ENCODE measurements at regions not wholly inside any gene's neighbourhood (a gene's known extent, or its start where the extent isn't known, plus 50 kb on each side); places are given as distances from the start of the nearest gene placed in this dataset.

DNA sequence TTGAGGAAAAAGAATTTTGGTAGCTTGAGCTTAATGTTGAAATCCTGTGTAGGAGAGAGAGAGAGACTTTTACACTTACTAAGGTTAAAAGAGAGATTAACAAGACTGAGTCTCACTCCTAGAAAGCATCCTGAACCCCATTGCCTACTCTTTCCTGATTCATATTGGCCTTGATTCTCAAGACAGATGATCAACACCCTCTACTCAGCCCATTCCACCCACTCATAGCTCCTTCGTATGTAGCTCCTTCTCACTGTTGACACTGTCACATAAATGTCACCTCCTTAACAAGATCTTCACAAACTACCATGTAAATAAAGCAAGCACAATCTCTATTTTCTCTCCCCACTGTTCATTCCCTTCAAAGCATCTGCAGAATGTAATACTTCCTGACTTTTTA lies 574.6 kb upstream of the LMCD1 start:
- Histone ChIP-seq H3K9me3 (no peaks in the 10 kb centered on the region), H3K36me3 (no peaks in the 10 kb centered on the region), H3K27me3 (no peaks in the 10 kb centered on the region), H3K4me3 (no peak overlapping the region), H3K4me1 (no peaks in the 10 kb centered on the region), H3K27ac (no peak overlapping the region)
- TF ChIP-seq CTCF (IDR thresholded peaks at IDR 0.05), result no peak
- no peak for DNase-seq
- intact Hi-C loops (cut with DNase I; ENCODE audit: low total_unique reads), result no loop called here

DNA sequence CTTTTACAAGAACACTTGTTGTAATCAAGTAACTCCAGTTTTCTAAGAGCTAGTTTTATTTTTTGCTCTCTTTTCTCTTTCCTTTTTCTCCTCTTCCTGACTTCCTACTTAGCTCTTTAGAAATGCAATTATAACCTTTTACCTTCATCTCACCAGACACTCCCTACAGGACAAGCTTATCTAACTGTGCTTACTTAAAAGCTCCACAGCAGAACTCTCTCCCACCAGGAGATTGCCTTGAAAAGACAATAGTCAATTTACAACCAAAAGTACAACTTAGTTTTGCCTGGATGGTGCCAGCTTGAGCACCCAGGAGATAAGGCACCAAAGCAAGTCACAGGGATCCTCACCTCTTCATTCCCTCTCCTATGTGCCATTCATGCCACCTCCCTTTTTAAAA lies 573.8 kb upstream of the LMCD1 start:
- no peak overlapping the region for H3K4me3 ChIP-seq

DNA sequence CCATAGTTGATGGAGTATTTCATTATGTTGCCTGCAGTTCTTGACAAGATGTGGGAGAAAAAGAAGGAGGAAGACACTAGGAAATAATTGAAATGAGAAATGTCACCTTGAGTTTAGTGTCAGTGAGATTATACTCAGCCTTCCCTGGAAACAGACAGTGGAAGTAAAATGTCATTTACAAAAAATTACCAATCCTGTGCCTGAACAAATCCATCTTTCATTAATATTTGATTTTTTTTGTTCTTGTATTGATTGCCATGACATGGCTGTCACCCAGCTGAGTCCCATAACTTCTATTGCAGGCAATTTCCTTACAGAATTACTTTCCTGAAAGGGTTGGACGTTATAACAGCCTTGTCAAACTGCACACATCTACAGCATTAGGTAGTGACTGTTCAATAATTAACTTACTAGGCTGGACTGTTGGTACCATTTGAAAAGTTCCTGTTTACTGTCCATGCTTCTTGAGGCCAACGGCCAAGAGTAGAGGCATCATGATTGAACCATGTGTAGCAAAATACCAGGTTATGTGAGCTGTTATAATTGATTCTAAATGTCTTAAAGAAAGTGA lies 572.2 kb upstream of the LMCD1 start:
- Histone ChIP-seq H3K27me3 (no peaks in the 10 kb centered on the region), H3K9me3 (no peaks in the 10 kb centered on the region), H3K36me3 (no peaks in the 10 kb centered on the region), H3K27ac (no peak overlapping the region), H3K4me1 (no peaks in the 10 kb centered on the region), H3K4me3 (no peak overlapping the region)
- no peak for DNase-seq
- intact Hi-C loops (cut with DNase I; ENCODE audit: low total_unique reads), result no loop called here
- no peak for TF ChIP-seq CTCF (IDR thresholded peaks at IDR 0.05)

More for the DNA sequence above, 573.8 kb upstream of the LMCD1 start:
- H3K4me1 ChIP-seq, result no peaks in the 10 kb centered on the region
- DNase-seq, result no peak
- no peaks in the 10 kb centered on the region for H3K36me3 ChIP-seq
- H3K27ac ChIP-seq, result no peak overlapping the region
- H3K27me3 ChIP-seq, result no peaks in the 10 kb centered on the region
- no peak for TF ChIP-seq CTCF (IDR thresholded peaks at IDR 0.05)
- intact Hi-C loops (cut with DNase I; ENCODE audit: low total_unique reads), result no loop called here
- H3K9me3 ChIP-seq, result no peaks in the 10 kb centered on the region

- Histone ChIP-seq H3K9me3 (no peaks in the 10 kb centered on the region), H3K36me3 (no peaks in the 10 kb centered on the region), H3K27ac (no peak overlapping the region), H3K27me3 (no peaks in the 10 kb centered on the region), H3K4me3 (no peak overlapping the region), H3K4me1 (no peaks in the 10 kb centered on the region)
- DNase-seq, result no peak
- no peak for TF ChIP-seq CTCF (IDR thresholded peaks at IDR 0.05)
- intact Hi-C loops (cut with DNase I; ENCODE audit: low total_unique reads), result no loop called here
These were observed 567.3 kb upstream of the LMCD1 start for GRCh38 chr3:7934362-7934761.

DNA sequence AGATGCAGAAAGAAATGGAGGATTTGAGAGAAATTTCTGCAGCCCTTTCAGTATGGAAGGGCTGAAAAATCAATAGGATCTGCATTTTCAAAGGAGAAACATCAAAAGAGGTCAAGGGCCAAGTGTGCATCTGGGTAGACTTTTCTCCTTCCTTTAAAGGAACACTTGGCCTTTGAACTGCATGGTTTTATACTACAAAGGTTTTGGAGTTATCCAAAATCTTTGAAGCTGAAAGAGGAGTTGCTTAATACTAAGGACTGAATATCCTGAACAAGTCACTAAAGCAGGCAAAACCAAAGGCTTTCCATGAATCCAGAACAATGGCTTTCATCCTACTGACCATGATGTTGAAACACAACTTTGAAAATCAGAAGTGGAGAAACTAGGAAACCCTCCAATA lies 553.7 kb upstream of the LMCD1 start:
- no peak for DNase-seq
- Histone ChIP-seq H3K36me3 (no peaks in the 10 kb centered on the region), H3K4me3 (no peak overlapping the region), H3K4me1 (no peaks in the 10 kb centered on the region), H3K27me3 (no peaks in the 10 kb centered on the region), H3K9me3 (no peaks in the 10 kb centered on the region), H3K27ac (no peak overlapping the region)
- intact Hi-C loops (cut with DNase I; ENCODE audit: low total_unique reads), result no loop called here
- no peak for TF ChIP-seq CTCF (IDR thresholded peaks at IDR 0.05)

- no peak overlapping the region for H3K4me3 ChIP-seq
- no peak for DNase-seq
- H3K27ac ChIP-seq, result no peak overlapping the region
- no peak for TF ChIP-seq CTCF (IDR thresholded peaks at IDR 0.05)
- H3K4me1 ChIP-seq, result no peaks in the 10 kb centered on the region
- no peaks in the 10 kb centered on the region for H3K36me3 ChIP-seq
- H3K27me3 ChIP-seq, result no peaks in the 10 kb centered on the region
- no peaks in the 10 kb centered on the region for H3K9me3 ChIP-seq
- intact Hi-C loops (cut with DNase I; ENCODE audit: low total_unique reads), result no loop called here
These were observed 550.7 kb upstream of the LMCD1 start for GRCh38 chr3:7950890-7951289.
